HS-5 (cell line): ENCODE measurements at regions not wholly inside any gene's neighbourhood (a gene's known extent, or its start where the extent isn't known, plus 50 kb on each side); places are given as distances from the start of the nearest gene placed in this dataset.
A peak's percentile ranks its signal among the peaks of the same experiment; 100 is the strongest.

Experiments used
- DNase-seq: peaks from one replicate; pipeline ENCODE4 v3.0.0-alpha.2; 2012; ENCODE audit warnings: low read depth

GRCh38 chr3:178059836-178060235 lies 476.4 kb upstream of the KCNMB2 start:
- DNase-seq = no peak

GRCh38 chr3:178060407-178060806 lies 475.8 kb upstream of the KCNMB2 start:
- no peak for DNase-seq

GRCh38 chr3:178062126-178062525 lies 474.1 kb upstream of the KCNMB2 start:
- DNase-seq = no peak

- peak; percentile 24 for DNase-seq
These were observed 472.8 kb upstream of the KCNMB2 start for GRCh38 chr3:178063461-178063860.

DNA sequence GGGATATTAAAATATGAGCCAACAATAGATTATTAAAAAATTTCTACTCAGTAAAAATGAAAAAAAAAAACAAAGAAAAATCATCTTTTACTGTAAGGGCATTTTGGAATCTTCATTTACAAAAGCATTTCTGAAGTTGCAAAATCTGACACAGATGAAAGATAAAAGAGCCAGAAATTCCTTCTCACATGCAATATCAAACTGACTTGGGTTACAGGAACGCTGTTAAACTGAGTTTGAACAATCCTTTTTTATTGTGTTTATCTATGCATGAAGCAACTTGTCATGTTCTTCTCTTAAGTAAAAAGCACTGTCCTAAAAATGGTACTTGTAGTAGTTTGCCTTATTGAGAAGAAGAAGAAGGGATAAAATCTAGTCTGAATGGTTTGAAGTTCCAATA lies 468.5 kb upstream of the KCNMB2 start:
- no peak for DNase-seq

GRCh38 chr3:178072391-178073305 lies 463.6 kb upstream of the KCNMB2 start:
- no peak for DNase-seq

- DNase-seq = no peak
These were observed 462.9 kb upstream of the KCNMB2 start for GRCh38 chr3:178073366-178073765.

DNA sequence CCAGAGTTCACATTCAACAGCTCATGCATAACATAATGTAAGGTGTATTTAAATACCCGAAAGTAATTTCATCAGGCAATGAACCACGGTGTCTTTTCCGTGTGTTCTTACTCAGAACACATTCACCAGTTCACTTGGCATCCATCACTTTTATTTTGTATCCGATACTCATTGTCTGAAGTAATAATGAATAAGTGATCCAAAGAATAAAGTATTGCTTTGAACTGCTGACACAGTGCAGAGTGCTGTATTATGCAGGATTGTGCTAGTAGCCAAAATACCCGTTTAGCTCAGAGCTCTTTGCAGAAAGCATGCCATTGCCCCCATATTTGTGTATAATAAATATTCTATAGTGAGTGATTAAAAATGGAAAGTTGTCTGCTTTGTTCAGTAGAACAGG lies 460.9 kb upstream of the KCNMB2 start:
- no peak for DNase-seq

GRCh38 chr3:178078953-178079352 lies 457.3 kb upstream of the KCNMB2 start:
- DNase-seq = no peak

DNA sequence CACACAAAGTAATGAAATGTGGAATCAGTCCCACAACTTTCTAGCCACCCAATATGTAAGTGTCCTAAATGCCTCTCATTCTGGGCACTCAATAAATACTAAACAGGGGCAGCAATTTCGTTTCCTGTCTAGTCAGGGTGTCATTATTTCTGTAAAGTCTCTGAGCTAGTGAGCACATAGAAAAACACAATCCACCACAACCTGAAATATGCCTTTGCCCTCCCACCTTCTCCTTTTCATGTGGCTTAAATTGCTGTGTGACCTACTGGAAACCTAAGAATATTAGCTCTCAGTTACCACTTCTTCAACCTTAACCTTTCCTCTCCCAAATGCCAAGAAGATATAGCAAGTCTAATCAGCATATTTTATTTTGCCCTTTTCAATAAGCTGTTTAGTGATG lies 456.3 kb upstream of the KCNMB2 start:
- DNase-seq = no peak

- DNase-seq = no peak
These were observed 453.8 kb upstream of the KCNMB2 start for GRCh38 chr3:178082326-178082906.

- no peak for DNase-seq
These were observed 452.1 kb upstream of the KCNMB2 start for GRCh38 chr3:178083906-178084866.

DNA sequence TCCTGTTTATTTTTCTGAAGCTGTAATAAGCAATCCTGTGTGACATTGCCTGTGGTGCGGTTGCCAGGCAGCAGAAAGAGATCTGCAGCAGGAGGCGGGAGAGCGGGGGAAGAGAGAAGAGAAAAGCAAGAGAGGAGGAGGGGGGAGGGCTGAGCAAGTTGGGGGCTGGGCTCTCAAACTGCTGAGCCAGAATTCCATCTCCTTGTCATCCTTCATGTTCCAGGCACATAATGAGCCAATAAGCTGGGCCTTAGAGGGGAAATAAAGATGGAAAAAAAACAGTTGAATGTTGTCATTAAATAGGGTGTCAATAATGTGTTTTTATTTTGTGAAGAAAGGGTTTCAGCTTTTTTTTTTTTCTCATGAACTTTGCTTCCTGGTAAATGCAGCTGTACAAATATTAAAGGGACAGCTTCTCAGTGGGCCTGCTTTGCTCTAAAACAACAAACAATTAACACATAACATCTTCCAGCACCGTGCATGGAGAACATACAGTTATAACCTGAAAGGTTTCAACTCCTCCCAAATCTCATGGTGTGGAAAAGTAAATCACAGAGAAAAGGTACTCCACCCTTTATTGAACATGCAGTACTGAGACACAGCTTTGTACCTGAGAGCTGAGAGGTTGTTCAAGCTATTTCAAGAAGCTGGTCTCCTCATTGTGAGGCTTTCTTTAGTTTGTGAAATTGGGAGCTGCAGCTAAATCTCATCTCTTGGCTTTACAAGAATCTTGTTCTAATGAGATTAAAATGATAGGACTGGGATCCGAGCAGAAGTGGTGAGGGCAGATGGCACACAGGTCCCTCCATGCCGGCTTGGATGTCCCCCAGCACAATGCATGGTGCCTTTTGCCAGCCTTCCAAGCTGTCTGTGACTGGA lies 451.1 kb upstream of the KCNMB2 start:
- DNase-seq = no peak

DNA sequence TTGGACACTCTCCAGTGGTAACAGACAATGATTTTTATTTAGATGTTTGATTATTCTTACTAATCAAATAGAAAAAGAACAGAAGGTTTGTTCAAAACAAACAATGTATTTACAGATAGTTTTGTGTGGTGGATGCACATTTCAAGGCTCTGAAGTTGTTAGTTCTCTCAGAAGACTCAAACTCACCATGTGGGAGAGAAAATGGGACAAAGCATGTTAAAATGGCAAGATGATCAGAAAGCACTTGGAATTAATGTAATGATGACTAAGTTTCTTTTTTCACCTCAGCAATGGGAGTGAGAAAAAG lies 450.5 kb upstream of the KCNMB2 start:
- DNase-seq = no peak

DNA sequence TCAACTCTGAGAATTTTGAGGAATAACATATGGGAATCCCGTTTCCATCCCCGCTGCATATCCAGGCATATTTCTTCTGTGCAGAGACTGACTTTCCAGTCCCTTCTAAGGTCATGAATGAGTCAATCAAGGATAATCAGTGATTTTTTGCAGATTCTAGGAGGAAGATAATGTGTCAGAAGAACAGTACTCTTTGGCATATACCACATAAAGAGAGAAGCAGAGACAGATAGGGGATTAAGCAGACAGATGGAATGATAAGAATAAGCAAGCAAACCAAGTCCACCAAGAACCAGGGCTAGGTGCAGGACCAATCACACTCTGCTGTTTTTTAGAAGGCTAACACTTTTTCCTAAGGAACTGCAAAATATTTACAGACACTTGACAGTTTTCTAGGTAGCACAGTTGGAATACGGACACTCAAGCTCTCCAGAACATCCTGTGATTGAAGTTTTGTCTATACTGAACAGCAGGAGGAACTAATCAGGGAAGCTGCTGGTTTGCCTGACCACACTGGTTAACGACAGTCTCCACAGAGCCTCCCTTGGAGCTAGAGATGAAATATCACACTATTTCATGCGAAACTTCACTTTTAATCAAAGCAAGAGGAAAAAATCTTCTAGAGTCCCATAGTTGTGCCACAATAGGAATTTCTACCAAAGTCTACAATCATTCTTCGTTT lies 450.0 kb upstream of the KCNMB2 start:
- no peak for DNase-seq

GRCh38 chr3:178087376-178087775 lies 448.9 kb upstream of the KCNMB2 start:
- DNase-seq = no peak

GRCh38 chr3:178088963-178089362 lies 447.3 kb upstream of the KCNMB2 start:
- DNase-seq = no peak

GRCh38 chr3:178090899-178091298 lies 445.3 kb upstream of the KCNMB2 start:
- DNase-seq = no peak

GRCh38 chr3:178095522-178095921 lies 440.7 kb upstream of the KCNMB2 start:
- DNase-seq = no peak

- DNase-seq = no peak
These were observed 439.3 kb upstream of the KCNMB2 start for GRCh38 chr3:178096955-178097354.

DNA sequence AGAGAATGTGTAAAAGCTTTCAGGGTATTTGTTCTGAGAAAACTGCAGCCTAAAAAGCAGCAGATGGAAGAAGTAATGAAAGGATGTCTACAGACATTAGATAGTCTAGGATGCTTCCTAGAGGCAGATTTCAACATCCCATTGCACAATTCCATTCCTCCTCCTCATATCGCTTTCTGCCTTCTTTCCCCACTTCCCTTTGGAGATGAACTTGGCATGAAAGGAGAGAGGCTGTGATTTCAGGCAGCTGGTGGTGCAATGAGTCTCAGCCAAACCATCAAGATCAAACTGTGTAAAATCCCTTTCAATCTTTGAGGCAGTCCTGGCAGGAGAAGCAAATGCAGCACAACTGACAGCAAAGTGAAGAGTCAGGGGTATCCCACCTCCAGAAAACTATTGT lies 438.7 kb upstream of the KCNMB2 start:
- DNase-seq = peak; percentile 37
